HG03520 (cell line): ENCODE measurements at regions not wholly inside any gene's neighbourhood (a gene's known extent, or its start where the extent isn't known, plus 50 kb on each side); places are given as distances from the start of the nearest gene placed in this dataset.

Experiments used
- ATAC-seq: cut with Tn5 transposase; IDR thresholded peaks from one replicate; pipeline ENCODE4 v1.9.1; 2021; ENCODE audit warnings: mild to moderate bottlenecking, moderate library complexity; ENCODE audit not compliant: unreplicated experiment

GRCh38 chr11:28464252-28464867 lies 356.2 kb downstream of the METTL15 start:
- ATAC-seq = no peak

GRCh38 chr11:28463826-28464225 lies 355.6 kb downstream of the METTL15 start:
- no peak for ATAC-seq

GRCh38 chr11:28461846-28462245 lies 353.7 kb downstream of the METTL15 start:
- ATAC-seq = no peak

GRCh38 chr11:28461338-28461737 lies 353.1 kb downstream of the METTL15 start:
- no peak for ATAC-seq

- no peak for ATAC-seq
These were observed 352.2 kb downstream of the METTL15 start for GRCh38 chr11:28460348-28460747.

GRCh38 chr11:28459912-28460311 lies 351.7 kb downstream of the METTL15 start:
- ATAC-seq = no peak

GRCh38 chr11:28457481-28458065 lies 349.4 kb downstream of the METTL15 start:
- no peak for ATAC-seq

GRCh38 chr11:28448186-28448585 lies 340.0 kb downstream of the METTL15 start:
- ATAC-seq = no peak

- no peak for ATAC-seq
These were observed 339.0 kb downstream of the METTL15 start for GRCh38 chr11:28447226-28447625.

- ATAC-seq = no peak
These were observed 333.9 kb downstream of the METTL15 start for GRCh38 chr11:28442131-28442530.

GRCh38 chr11:28439403-28439802 lies 331.2 kb downstream of the METTL15 start:
- no peak for ATAC-seq

- ATAC-seq = no peak
These were observed 311.9 kb downstream of the METTL15 start for GRCh38 chr11:28420099-28420498.

GRCh38 chr11:28417601-28418323 lies 309.6 kb downstream of the METTL15 start:
- ATAC-seq = no peak

- no peak for ATAC-seq
These were observed 303.8 kb downstream of the METTL15 start for GRCh38 chr11:28412029-28412428.

GRCh38 chr11:28401446-28401845 lies 293.3 kb downstream of the METTL15 start:
- ATAC-seq = no peak

- ATAC-seq = no peak
These were observed 292.3 kb downstream of the METTL15 start for GRCh38 chr11:28400331-28401100.

- no peak for ATAC-seq
These were observed 285.2 kb downstream of the METTL15 start for GRCh38 chr11:28393348-28393747.

GRCh38 chr11:28384418-28384817 lies 276.2 kb downstream of the METTL15 start:
- ATAC-seq = no peak

- ATAC-seq = no peak
These were observed 275.3 kb downstream of the METTL15 start for GRCh38 chr11:28383456-28383855.
